Vagina (tissue), 2 donors: ENCODE measurements at regions not wholly inside any gene's neighbourhood (a gene's known extent, or its start where the extent isn't known, plus 50 kb on each side); places are given as distances from the start of the nearest gene placed in this dataset.

Experiments
- DNase-seq, 2 donors: peaks; one replicate each; pipeline ENCODE4 v3.0.0-alpha.2; 2017; ENCODE audit errors: extremely low spot score in 2 of 2
- H3K27ac ChIP-seq: fragments of 200-600 bp; sonication (generic); one replicate; pipeline ENCODE4 v1.5.1; 2019
- H3K27me3 ChIP-seq: fragments of 200-600 bp; sonication (generic); one replicate; pipeline ENCODE4 v1.5.1; 2019
- H3K36me3 ChIP-seq, 2 donors: fragments of 200-600 bp; sonication (generic); one replicate each; pipeline ENCODE4 v1.5.1; 2017 to 2019
- H3K4me1 ChIP-seq: fragments of 200-600 bp; sonication (generic); one replicate; pipeline ENCODE4 v1.5.1; 2019
- H3K4me3 ChIP-seq, 2 donors: fragments of 200-600 bp; sonication (generic); 1 replicate in 1 of 2; 2 replicates in 1 of 2; pipeline ENCODE4 v1.5.1; 2016 to 2019
- H3K9me3 ChIP-seq: fragments of 200-600 bp; sonication (generic); one replicate; pipeline ENCODE4 v1.5.1; 2019
- POLR2A ChIP-seq, 2 donors: fragments of 450-650 bp; IDR thresholded peaks; one replicate each; pipeline ENCODE4 v1.6.1; 2017; ENCODE audit warnings: antibody characterized with exemption in 2 of 2, mild to moderate bottlenecking in 2 of 2, moderate library complexity in 2 of 2
- POLR2AphosphoS5 ChIP-seq, 2 donors: sonication (generic); formaldehyde crosslinking; IDR thresholded peaks; one replicate each; pipeline ENCODE4 v1.9.0; 2017; ENCODE audit warnings: antibody characterized with exemption in 2 of 2, mild to moderate bottlenecking in 2 of 2, low read depth in 1 of 2; ENCODE audit not compliant: insufficient read depth in 1 of 2
- intact Hi-C: fragments of 100-400 bp; cut with DNase I; formaldehyde crosslinking; loops from one replicate; pipeline ENCODE4 v1.15.1; 2023
- TF ChIP-seq, protein P1 (sequence below), 3 experiments: fragments of 450-650 bp in 2 of 3; fragments of 200-600 bp in 1 of 3; sonication (generic) in 1 of 3; IDR thresholded peaks; one replicate each; pipeline ENCODE4 v1.5.1; 2017 to 2019; ENCODE audit warnings: antibody characterized with exemption in 3 of 3, mild to moderate bottlenecking in 2 of 3, moderate library complexity in 2 of 3

- Histone ChIP-seq H3K9me3 (no peaks in the 10 kb centered on the region), H3K27ac (no peak overlapping the region), H3K4me3 (no peak overlapping the region), H3K4me1 (no peaks in the 10 kb centered on the region), H3K36me3 (no peaks in the 10 kb centered on the region), H3K27me3 (no peaks in the 10 kb centered on the region)
- TF ChIP-seq, protein P1, sequence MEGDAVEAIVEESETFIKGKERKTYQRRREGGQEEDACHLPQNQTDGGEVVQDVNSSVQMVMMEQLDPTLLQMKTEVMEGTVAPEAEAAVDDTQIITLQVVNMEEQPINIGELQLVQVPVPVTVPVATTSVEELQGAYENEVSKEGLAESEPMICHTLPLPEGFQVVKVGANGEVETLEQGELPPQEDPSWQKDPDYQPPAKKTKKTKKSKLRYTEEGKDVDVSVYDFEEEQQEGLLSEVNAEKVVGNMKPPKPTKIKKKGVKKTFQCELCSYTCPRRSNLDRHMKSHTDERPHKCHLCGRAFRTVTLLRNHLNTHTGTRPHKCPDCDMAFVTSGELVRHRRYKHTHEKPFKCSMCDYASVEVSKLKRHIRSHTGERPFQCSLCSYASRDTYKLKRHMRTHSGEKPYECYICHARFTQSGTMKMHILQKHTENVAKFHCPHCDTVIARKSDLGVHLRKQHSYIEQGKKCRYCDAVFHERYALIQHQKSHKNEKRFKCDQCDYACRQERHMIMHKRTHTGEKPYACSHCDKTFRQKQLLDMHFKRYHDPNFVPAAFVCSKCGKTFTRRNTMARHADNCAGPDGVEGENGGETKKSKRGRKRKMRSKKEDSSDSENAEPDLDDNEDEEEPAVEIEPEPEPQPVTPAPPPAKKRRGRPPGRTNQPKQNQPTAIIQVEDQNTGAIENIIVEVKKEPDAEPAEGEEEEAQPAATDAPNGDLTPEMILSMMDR (IDR thresholded peaks at IDR 0.05) = no peak
- no peak for TF ChIP-seq POLR2A (IDR thresholded peaks at IDR 0.05)
- no peak for TF ChIP-seq POLR2AphosphoS5 (IDR thresholded peaks at IDR 0.05; ENCODE audit: insufficient read depth in 1 of 2, low read depth in 1 of 2)
- no peak for DNase-seq
- intact Hi-C loops = no loop called here
These were observed 350.7 kb upstream of the SPRED2 start for GRCh38 chr2:65782996-65783650.

DNA sequence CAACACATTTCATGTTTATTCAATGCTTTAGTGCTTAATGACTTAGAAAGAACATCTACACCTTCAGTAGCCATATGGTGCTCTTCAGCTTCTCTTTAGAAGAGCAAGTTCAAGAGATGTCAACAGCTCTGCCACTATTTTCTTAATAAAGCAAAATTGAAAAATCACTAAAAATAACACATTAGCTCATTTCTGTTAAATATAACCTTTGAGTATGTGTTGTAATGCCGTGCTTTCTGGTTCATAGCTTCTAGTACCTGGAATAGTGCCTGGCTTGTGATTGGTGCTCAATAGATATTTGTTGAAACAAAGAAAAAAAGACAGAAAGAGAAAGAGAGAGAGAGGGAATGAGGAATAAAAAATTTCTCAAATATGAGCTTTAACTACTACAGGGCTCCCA is 349.8 kb upstream of the SPRED2 start:
- H3K27ac ChIP-seq = no peak overlapping the region
- TF ChIP-seq POLR2AphosphoS5 (IDR thresholded peaks at IDR 0.05; ENCODE audit: insufficient read depth in 1 of 2, low read depth in 1 of 2) (no peak), POLR2A (IDR thresholded peaks at IDR 0.05) (no peak)
- TF ChIP-seq, protein P1 (IDR thresholded peaks at IDR 0.05) = no peak
- H3K36me3 ChIP-seq = no peaks in the 10 kb centered on the region
- no peaks in the 10 kb centered on the region for H3K9me3 ChIP-seq
- no peaks in the 10 kb centered on the region for H3K27me3 ChIP-seq
- intact Hi-C loops = no loop called here
- no peaks in the 10 kb centered on the region for H3K4me1 ChIP-seq
- DNase-seq = no peak
- no peak overlapping the region for H3K4me3 ChIP-seq

DNA sequence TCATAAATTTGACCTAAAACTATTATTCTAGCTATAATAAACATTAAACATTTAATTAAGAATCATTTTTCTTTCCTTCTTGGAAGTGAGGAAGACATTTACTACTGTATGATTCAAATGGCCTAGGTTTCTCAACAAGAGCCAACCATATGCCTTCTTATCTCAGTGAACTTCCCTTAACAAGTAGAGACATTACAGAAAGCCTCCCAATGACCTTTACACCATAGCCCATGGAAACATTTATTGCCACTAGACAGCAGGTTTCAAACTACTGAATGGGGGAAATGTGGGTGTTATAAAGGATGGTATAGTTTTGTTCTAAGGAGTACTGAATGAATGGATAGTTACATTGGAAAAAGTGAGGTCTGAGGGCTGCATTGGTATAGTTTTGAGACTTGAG is 349.4 kb upstream of the SPRED2 start:
- Histone ChIP-seq H3K4me3 (no peak overlapping the region), H3K27ac (no peak overlapping the region), H3K9me3 (no peaks in the 10 kb centered on the region), H3K36me3 (no peaks in the 10 kb centered on the region), H3K4me1 (no peaks in the 10 kb centered on the region), H3K27me3 (no peaks in the 10 kb centered on the region)
- TF ChIP-seq, protein P1 (IDR thresholded peaks at IDR 0.05) = no peak
- TF ChIP-seq POLR2AphosphoS5 (IDR thresholded peaks at IDR 0.05; ENCODE audit: insufficient read depth in 1 of 2, low read depth in 1 of 2) (no peak), POLR2A (IDR thresholded peaks at IDR 0.05) (no peak)
- intact Hi-C loops = no loop called here
- DNase-seq = no peak

DNA sequence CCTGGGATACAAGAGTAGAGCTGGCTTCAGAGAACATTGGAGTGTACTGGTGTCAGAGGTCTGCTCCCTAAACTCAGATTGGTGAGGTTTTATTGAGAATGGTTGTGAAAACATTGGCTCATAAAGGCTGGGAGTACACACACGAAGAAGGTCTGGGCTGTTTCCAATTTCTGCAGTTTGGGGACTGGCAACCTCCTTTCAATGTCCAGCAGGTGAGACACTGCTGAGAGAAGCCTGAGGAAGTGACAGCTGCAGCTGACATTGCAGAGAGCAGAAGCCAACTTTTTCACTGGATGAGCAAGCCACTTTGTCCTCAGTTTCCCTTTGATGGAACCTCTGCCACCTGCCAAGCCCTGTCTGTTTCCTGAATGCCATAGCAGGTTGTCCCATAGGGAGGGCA is 346.6 kb upstream of the SPRED2 start:
- intact Hi-C loops = no loop called here

DNA sequence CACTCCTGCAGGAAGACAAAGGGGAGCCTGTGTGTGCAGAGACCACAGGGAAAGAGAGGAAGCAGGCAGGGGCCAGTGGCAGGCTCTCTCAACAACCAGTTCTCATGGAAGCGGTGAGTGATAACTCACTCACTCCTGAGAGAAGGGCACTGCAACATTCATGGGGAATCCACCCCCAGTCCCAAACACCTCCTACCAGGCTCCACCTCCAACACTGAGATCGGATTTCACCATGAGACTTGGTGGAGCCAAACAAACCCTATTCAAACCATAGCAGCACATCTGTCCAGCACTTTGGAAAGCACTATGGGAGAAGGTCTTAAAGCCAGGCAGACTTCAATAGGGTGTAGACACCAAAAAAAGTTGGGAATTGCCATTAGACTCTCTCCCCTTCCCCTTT is 345.7 kb upstream of the SPRED2 start:
- H3K9me3 ChIP-seq = no peaks in the 10 kb centered on the region
- TF ChIP-seq, protein P1 (IDR thresholded peaks at IDR 0.05) = no peak
- TF ChIP-seq POLR2AphosphoS5 (IDR thresholded peaks at IDR 0.05; ENCODE audit: insufficient read depth in 1 of 2, low read depth in 1 of 2) (no peak), POLR2A (IDR thresholded peaks at IDR 0.05) (no peak)
- H3K36me3 ChIP-seq = no peaks in the 10 kb centered on the region
- no peak overlapping the region for H3K27ac ChIP-seq
- intact Hi-C loops = no loop called here
- no peaks in the 10 kb centered on the region for H3K4me1 ChIP-seq
- no peak for DNase-seq
- H3K4me3 ChIP-seq = no peak overlapping the region
- no peaks in the 10 kb centered on the region for H3K27me3 ChIP-seq

More for the DNA sequence above, 346.6 kb upstream of the SPRED2 start:
- H3K4me3 ChIP-seq = no peak overlapping the region
- no peaks in the 10 kb centered on the region for H3K9me3 ChIP-seq
- no peak for TF ChIP-seq POLR2A (IDR thresholded peaks at IDR 0.05)
- TF ChIP-seq, protein P1 (IDR thresholded peaks at IDR 0.05) = no peak
- no peak for TF ChIP-seq POLR2AphosphoS5 (IDR thresholded peaks at IDR 0.05; ENCODE audit: insufficient read depth in 1 of 2, low read depth in 1 of 2)
- H3K4me1 ChIP-seq = no peaks in the 10 kb centered on the region
- H3K27me3 ChIP-seq = no peaks in the 10 kb centered on the region
- H3K36me3 ChIP-seq = no peaks in the 10 kb centered on the region
- no peak for DNase-seq
- H3K27ac ChIP-seq = no peak overlapping the region
